ENCODE measurements at regions not wholly inside any gene's neighbourhood (a gene's known extent, or its start where the extent isn't known, plus 50 kb on each side); places are given as distances from the start of the nearest gene placed in this dataset.

GRCh38 chr10:107497024-107497423 is 332.5 kb upstream of the SORCS1 start:
- DNase-seq (ENCODE audit: low spot score) = no peak
- TF ChIP-seq CTCF (IDR thresholded peaks at IDR 0.05; ENCODE audit: extremely low read depth, missing control alignments) = no peak

GRCh38 chr10:107496594-107496993 is 332.1 kb upstream of the SORCS1 start:
- TF ChIP-seq CTCF (IDR thresholded peaks at IDR 0.05; ENCODE audit: extremely low read depth, missing control alignments) = no peak
- DNase-seq (ENCODE audit: low spot score) = no peak

GRCh38 chr10:107492389-107492788 is 327.9 kb upstream of the SORCS1 start:
- TF ChIP-seq CTCF (IDR thresholded peaks at IDR 0.05; ENCODE audit: extremely low read depth, missing control alignments) = no peak
- DNase-seq (ENCODE audit: low spot score) = no peak

- TF ChIP-seq CTCF (IDR thresholded peaks at IDR 0.05; ENCODE audit: extremely low read depth, missing control alignments) = no peak
- DNase-seq (ENCODE audit: low spot score) = no peak
These were observed 325.9 kb upstream of the SORCS1 start for GRCh38 chr10:107490389-107490788.

- no peak for DNase-seq (ENCODE audit: low spot score)
- no peak for TF ChIP-seq CTCF (IDR thresholded peaks at IDR 0.05; ENCODE audit: extremely low read depth, missing control alignments)
These were observed 322.8 kb upstream of the SORCS1 start for GRCh38 chr10:107487284-107487683.

- no peak for DNase-seq (ENCODE audit: low spot score)
- no peak for TF ChIP-seq CTCF (IDR thresholded peaks at IDR 0.05; ENCODE audit: extremely low read depth, missing control alignments)
These were observed 320.5 kb upstream of the SORCS1 start for GRCh38 chr10:107485019-107485418.

GRCh38 chr10:107481881-107482280 is 317.4 kb upstream of the SORCS1 start:
- DNase-seq (ENCODE audit: low spot score) = no peak
- TF ChIP-seq CTCF (IDR thresholded peaks at IDR 0.05; ENCODE audit: extremely low read depth, missing control alignments) = no peak

Measured in GM20000 (cell line).